Adrenal gland (tissue), 5 donors: ENCODE measurements at regions not wholly inside any gene's neighbourhood (a gene's known extent, or its start where the extent isn't known, plus 50 kb on each side); places are given as distances from the start of the nearest gene placed in this dataset.

Experiments
- POLR2A ChIP-seq, 2 donors: fragments of 450-650 bp; IDR thresholded peaks; one replicate each; pipeline ENCODE4 v1.6.1; 2017; ENCODE audit warnings: antibody characterized with exemption in 2 of 2, mild to moderate bottlenecking in 2 of 2, moderate library complexity in 1 of 2
- TF ChIP-seq, protein P1 (sequence below), 6 experiments: fragments of 450-650 bp in 4 of 6; fragments of 200-600 bp in 2 of 6; sonication (generic) in 1 of 6; IDR thresholded peaks; 1 replicate in 5 of 6; 2 replicates in 1 of 6; pipeline versions ENCODE4 v1.5.1 to v1.8.0; 2016 to 2021; ENCODE audit warnings: antibody characterized with exemption in 6 of 6, mild to moderate bottlenecking in 2 of 6, moderate library complexity in 1 of 6
- donor health status: DM: no; HTN: no; CAD: no.

DNA sequence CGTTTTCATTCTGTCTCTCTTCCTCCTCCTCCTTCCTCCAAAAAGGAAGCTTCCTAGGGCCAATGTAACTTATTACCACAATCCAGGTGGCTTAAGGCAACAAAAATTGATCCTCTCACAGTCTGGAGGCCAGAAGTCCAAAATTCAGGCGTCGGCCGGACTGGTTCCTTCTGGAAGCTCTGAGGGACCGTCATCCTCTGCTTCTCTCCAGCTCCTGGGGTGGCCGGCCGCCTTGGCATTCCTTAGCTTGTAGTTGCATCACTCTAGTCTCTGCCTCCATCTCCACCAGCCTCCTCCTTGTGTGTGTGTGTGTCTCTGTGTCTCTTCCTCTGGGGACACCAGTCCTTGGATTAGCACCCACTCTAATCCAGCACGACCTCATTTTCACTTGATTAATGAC, 89.0 kb upstream of the NPTX2 start:
- no peak for TF ChIP-seq POLR2A (IDR thresholded peaks at IDR 0.05)
- TF ChIP-seq, protein P1, sequence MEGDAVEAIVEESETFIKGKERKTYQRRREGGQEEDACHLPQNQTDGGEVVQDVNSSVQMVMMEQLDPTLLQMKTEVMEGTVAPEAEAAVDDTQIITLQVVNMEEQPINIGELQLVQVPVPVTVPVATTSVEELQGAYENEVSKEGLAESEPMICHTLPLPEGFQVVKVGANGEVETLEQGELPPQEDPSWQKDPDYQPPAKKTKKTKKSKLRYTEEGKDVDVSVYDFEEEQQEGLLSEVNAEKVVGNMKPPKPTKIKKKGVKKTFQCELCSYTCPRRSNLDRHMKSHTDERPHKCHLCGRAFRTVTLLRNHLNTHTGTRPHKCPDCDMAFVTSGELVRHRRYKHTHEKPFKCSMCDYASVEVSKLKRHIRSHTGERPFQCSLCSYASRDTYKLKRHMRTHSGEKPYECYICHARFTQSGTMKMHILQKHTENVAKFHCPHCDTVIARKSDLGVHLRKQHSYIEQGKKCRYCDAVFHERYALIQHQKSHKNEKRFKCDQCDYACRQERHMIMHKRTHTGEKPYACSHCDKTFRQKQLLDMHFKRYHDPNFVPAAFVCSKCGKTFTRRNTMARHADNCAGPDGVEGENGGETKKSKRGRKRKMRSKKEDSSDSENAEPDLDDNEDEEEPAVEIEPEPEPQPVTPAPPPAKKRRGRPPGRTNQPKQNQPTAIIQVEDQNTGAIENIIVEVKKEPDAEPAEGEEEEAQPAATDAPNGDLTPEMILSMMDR (IDR thresholded peaks at IDR 0.05), result no peak
